GM19455 (cell line): ENCODE measurements at regions not wholly inside any gene's neighbourhood (a gene's known extent, or its start where the extent isn't known, plus 50 kb on each side); places are given as distances from the start of the nearest gene placed in this dataset.

ENCODE experiments used
- ATAC-seq: cut with Tn5 transposase; IDR thresholded peaks from one replicate; pipeline ENCODE4 v1.9.1; 2021; ENCODE audit not compliant: unreplicated experiment

- no peak for ATAC-seq
Measured at GRCh38 chr6:93083337-93084230, 335.8 kb downstream of the EPHA7 start.

GRCh38 chr6:93081901-93082300, 337.5 kb downstream of the EPHA7 start:
- ATAC-seq, result no peak

- no peak for ATAC-seq
Measured at GRCh38 chr6:93079061-93079460, 340.3 kb downstream of the EPHA7 start.

- no peak for ATAC-seq
Measured at GRCh38 chr6:93073811-93074210, 345.5 kb downstream of the EPHA7 start.

GRCh38 chr6:93069856-93070255, 349.5 kb downstream of the EPHA7 start:
- no peak for ATAC-seq

- no peak for ATAC-seq
Measured at GRCh38 chr6:93059911-93060310, 359.4 kb downstream of the EPHA7 start.

GRCh38 chr6:93057584-93057983, 361.8 kb downstream of the EPHA7 start:
- no peak for ATAC-seq

- ATAC-seq, result no peak
Measured at GRCh38 chr6:93048381-93048780, 371.0 kb downstream of the EPHA7 start.

GRCh38 chr6:93047033-93047432, 372.3 kb downstream of the EPHA7 start:
- no peak for ATAC-seq

GRCh38 chr6:93045156-93045555, 374.2 kb downstream of the EPHA7 start:
- ATAC-seq, result no peak

GRCh38 chr6:93040375-93040774, 379.0 kb downstream of the EPHA7 start:
- ATAC-seq, result no peak

- no peak for ATAC-seq
Measured at GRCh38 chr6:93036835-93037234, 382.5 kb downstream of the EPHA7 start.

- no peak for ATAC-seq
Measured at GRCh38 chr6:93035756-93036155, 383.6 kb downstream of the EPHA7 start.

GRCh38 chr6:93021235-93021915, 398.0 kb downstream of the EPHA7 start:
- no peak for ATAC-seq

- no peak for ATAC-seq
Measured at GRCh38 chr6:93017626-93018025, 401.7 kb downstream of the EPHA7 start.

GRCh38 chr6:93017213-93017612, 402.1 kb downstream of the EPHA7 start:
- ATAC-seq, result no peak

GRCh38 chr6:93013054-93013453, 406.3 kb downstream of the EPHA7 start:
- ATAC-seq, result no peak

- no peak for ATAC-seq
Measured at GRCh38 chr6:93008375-93008774, 411.0 kb downstream of the EPHA7 start.

- ATAC-seq, result no peak
Measured at GRCh38 chr6:92989656-92990055, 429.7 kb downstream of the EPHA7 start.

- no peak for ATAC-seq
Measured at GRCh38 chr6:92979281-92979680, 440.1 kb downstream of the EPHA7 start.

GRCh38 chr6:92977018-92977417, 442.3 kb downstream of the EPHA7 start:
- ATAC-seq, result no peak

- ATAC-seq, result no peak
Measured at GRCh38 chr6:92967362-92967761, 452.0 kb downstream of the EPHA7 start.
